ENCODE measurements at regions not wholly inside any gene's neighbourhood (a gene's known extent, or its start where the extent isn't known, plus 50 kb on each side); places are given as distances from the start of the nearest gene placed in this dataset.

DNA sequence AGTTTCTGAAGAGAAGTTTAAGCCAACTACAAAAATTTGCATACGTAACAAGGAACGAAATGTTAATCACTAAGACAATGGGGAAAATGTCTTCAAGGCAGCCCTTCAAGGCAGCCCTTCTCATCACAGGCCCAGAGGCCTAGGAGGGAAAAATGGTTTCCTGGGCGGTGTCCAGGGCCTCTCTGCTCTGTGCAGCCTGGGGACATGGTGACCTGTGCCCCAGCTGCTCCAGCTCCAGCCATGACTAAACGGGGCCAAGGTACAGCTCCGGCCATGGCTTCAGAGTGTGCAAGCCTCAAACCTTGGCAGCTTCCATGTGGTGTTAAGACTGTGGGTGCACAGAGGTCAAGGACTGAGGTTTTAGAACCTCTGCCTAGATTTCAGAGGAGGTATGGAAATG lies 325.1 kb downstream of the FRK start:
- CTCF ChIA-PET: no interaction called here
- Mint-ChIP-seq H3K9me3 (ENCODE audit: low read depth, unreplicated experiment) (no peaks in the 10 kb centered on the region), H3K4me3 (ENCODE audit: low read depth, unreplicated experiment) (no peak overlapping the region), H3K27me3 (ENCODE audit: unreplicated experiment) (no peaks in the 10 kb centered on the region), H3K36me3 (ENCODE audit: insufficient read depth, unreplicated experiment) (no peaks in the 10 kb centered on the region), H3K4me1 (ENCODE audit: low read depth, unreplicated experiment) (no peaks in the 10 kb centered on the region), H3K27ac (ENCODE audit: unreplicated experiment) (no peak overlapping the region)
- TF ChIP-seq, protein P1, sequence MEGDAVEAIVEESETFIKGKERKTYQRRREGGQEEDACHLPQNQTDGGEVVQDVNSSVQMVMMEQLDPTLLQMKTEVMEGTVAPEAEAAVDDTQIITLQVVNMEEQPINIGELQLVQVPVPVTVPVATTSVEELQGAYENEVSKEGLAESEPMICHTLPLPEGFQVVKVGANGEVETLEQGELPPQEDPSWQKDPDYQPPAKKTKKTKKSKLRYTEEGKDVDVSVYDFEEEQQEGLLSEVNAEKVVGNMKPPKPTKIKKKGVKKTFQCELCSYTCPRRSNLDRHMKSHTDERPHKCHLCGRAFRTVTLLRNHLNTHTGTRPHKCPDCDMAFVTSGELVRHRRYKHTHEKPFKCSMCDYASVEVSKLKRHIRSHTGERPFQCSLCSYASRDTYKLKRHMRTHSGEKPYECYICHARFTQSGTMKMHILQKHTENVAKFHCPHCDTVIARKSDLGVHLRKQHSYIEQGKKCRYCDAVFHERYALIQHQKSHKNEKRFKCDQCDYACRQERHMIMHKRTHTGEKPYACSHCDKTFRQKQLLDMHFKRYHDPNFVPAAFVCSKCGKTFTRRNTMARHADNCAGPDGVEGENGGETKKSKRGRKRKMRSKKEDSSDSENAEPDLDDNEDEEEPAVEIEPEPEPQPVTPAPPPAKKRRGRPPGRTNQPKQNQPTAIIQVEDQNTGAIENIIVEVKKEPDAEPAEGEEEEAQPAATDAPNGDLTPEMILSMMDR (IDR thresholded peaks at IDR 0.05; ENCODE audit: unreplicated experiment): no peak
- no peak for DNase-seq
- intact Hi-C loops (cut with micrococcal nuclease; ENCODE audit: unreplicated experiment): no loop called here
- no TSS peak for BruUV-seq (replicated peaks)

DNA sequence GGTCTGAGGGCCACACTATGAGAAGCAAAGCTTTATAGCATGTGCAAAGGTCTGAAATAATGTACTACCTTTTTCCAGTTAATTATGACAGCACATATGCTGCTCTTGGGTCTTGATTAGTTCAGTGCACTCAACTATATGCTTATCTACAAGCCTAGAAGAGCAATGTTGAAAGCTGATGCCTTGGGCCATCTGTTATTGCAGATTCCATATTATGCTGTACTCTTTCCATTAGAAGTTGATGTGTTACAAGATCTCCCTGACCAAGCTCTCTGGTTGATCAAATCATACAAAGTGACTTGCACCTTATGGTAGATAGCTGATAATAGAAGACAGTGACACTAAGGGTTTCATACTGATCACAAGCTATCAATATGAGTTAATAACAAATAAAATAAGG lies 327.3 kb downstream of the FRK start:
- no peaks in the 10 kb centered on the region for H3K9me3 Mint-ChIP-seq (ENCODE audit: low read depth, unreplicated experiment)
- no peaks in the 10 kb centered on the region for H3K36me3 Mint-ChIP-seq (ENCODE audit: insufficient read depth, unreplicated experiment)
- CTCF ChIA-PET: no interaction called here
- no peak overlapping the region for H3K27ac Mint-ChIP-seq (ENCODE audit: unreplicated experiment)
- intact Hi-C loops (cut with micrococcal nuclease; ENCODE audit: unreplicated experiment): no loop called here
- H3K4me1 Mint-ChIP-seq (ENCODE audit: low read depth, unreplicated experiment): no peaks in the 10 kb centered on the region
- H3K27me3 Mint-ChIP-seq (ENCODE audit: unreplicated experiment): no peaks in the 10 kb centered on the region
- TF ChIP-seq, protein P1 (IDR thresholded peaks at IDR 0.05; ENCODE audit: unreplicated experiment): no peak
- no peak overlapping the region for H3K4me3 Mint-ChIP-seq (ENCODE audit: low read depth, unreplicated experiment)
- no peak for DNase-seq
- no TSS peak for BruUV-seq (replicated peaks)

DNA sequence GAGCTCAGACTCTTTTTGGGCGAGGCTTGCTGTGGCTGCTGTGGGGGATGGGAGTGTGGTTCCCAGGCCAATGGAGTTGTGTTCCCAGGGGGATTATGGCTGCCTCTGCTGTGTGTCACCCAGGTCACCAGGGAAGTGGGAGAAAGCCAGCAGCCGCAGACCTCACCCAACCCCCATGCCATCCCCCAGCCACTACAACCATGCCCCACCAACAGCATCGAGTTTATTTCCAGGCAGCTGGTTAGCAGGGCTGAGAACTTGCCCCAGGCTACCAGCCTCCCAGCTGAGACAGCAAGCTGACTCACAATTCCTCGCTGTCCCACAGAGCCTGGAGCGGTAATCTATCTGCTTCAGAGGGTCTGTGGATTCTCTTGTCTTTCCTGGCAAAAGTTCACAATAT lies 331.7 kb downstream of the FRK start:
- Mint-ChIP-seq H3K27ac (ENCODE audit: unreplicated experiment) (no peak overlapping the region), H3K4me3 (ENCODE audit: low read depth, unreplicated experiment) (no peak overlapping the region), H3K36me3 (ENCODE audit: insufficient read depth, unreplicated experiment) (no peaks in the 10 kb centered on the region), H3K9me3 (ENCODE audit: low read depth, unreplicated experiment) (no peaks in the 10 kb centered on the region), H3K4me1 (ENCODE audit: low read depth, unreplicated experiment) (no peaks in the 10 kb centered on the region), H3K27me3 (ENCODE audit: unreplicated experiment) (no peaks in the 10 kb centered on the region)
- CTCF ChIA-PET: no interaction called here
- no TSS peak for BruUV-seq (replicated peaks)
- TF ChIP-seq, protein P1 (IDR thresholded peaks at IDR 0.05; ENCODE audit: unreplicated experiment): no peak
- intact Hi-C loops (cut with micrococcal nuclease; ENCODE audit: unreplicated experiment): no loop called here
- no peak for DNase-seq

DNA sequence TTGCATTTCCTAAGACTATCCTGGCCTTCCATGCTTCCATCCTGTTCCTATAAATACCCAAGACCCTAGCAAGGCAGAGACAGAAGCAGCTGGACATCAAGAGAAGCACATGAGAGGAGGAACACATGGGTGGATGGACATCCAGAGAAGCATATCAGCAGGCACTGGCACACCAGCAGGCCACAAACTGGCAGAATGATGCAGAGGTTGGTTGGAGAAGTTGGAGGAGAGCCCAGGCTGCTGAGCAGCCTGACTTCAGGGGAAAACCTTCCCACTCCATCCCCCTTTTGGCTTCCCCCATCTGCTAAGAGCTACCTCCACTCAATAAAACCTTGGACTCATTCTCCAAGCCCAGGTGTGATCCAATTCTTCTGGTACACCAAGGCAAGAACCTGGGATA lies 332.5 kb downstream of the FRK start:
- intact Hi-C loops (cut with micrococcal nuclease; ENCODE audit: unreplicated experiment): no loop called here
- no peak for DNase-seq
- Mint-ChIP-seq H3K9me3 (ENCODE audit: low read depth, unreplicated experiment) (no peaks in the 10 kb centered on the region), H3K4me1 (ENCODE audit: low read depth, unreplicated experiment) (no peaks in the 10 kb centered on the region), H3K36me3 (ENCODE audit: insufficient read depth, unreplicated experiment) (no peaks in the 10 kb centered on the region), H3K27me3 (ENCODE audit: unreplicated experiment) (no peaks in the 10 kb centered on the region), H3K27ac (ENCODE audit: unreplicated experiment) (no peak overlapping the region), H3K4me3 (ENCODE audit: low read depth, unreplicated experiment) (no peak overlapping the region)
- BruUV-seq (replicated peaks): no TSS peak
- CTCF ChIA-PET: no interaction called here
- TF ChIP-seq, protein P1 (IDR thresholded peaks at IDR 0.05; ENCODE audit: unreplicated experiment): no peak

DNA sequence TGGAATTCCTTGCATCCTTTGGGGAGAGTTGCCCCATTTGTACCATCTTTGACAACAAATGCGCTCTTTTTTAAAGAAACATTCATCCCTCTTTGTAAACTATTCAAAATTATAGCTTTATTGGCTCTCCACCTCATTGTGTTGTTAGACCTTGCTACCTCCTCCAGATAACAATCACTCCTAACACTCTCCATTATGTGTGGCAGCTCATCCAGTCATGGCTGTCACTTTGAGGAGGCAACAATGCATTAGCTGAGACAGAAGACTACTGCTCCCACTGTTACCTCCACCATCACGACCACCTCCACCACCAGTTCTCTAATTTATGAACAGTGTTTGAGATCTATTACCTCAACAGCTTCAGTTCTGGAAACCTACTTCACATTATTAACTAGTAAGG lies 339.1 kb downstream of the FRK start:
- Mint-ChIP-seq H3K4me1 (ENCODE audit: low read depth, unreplicated experiment) (no peaks in the 10 kb centered on the region), H3K4me3 (ENCODE audit: low read depth, unreplicated experiment) (no peak overlapping the region), H3K27ac (ENCODE audit: unreplicated experiment) (no peak overlapping the region), H3K9me3 (ENCODE audit: low read depth, unreplicated experiment) (no peaks in the 10 kb centered on the region), H3K27me3 (ENCODE audit: unreplicated experiment) (peaks cover 9% of the 10 kb centered on the region), H3K36me3 (ENCODE audit: insufficient read depth, unreplicated experiment) (no peaks in the 10 kb centered on the region)
- no TSS peak for BruUV-seq (replicated peaks)
- TF ChIP-seq, protein P1 (IDR thresholded peaks at IDR 0.05; ENCODE audit: unreplicated experiment): no peak
- DNase-seq: no peak
- CTCF ChIA-PET: no interaction called here
- intact Hi-C loops (cut with micrococcal nuclease; ENCODE audit: unreplicated experiment): no loop called here

All from Calu3 (cell line).